Activated T-cell treated with anti-CD3 and anti-CD28 coated beads, Interleukin-2, amount 50 U/mL, for 4 hours (primary cell): ENCODE measurements at regions not wholly inside any gene's neighbourhood (a gene's known extent, or its start where the extent isn't known, plus 50 kb on each side); places are given as distances from the start of the nearest gene placed in this dataset.

ENCODE experiments used
- ATAC-seq, 2 donors: fragments of 200-7000 bp; cut with Tn5 transposase; one replicate each; pipeline ENCODE4 v1.10.0; 2021
- DNase-seq: peaks from one replicate; pipeline ENCODE4 v3.0.0-alpha.2; 2020
- H3K27me3 Mint-ChIP-seq: one replicate; pipeline ENCODE4 v1.8.0; 2021; ENCODE audit warnings: low read depth, mixed read lengths
- H3K36me3 Mint-ChIP-seq: one replicate; pipeline ENCODE4 v1.8.0; 2022; ENCODE audit warnings: mixed read lengths; ENCODE audit not compliant: insufficient read depth
- H3K4me1 Mint-ChIP-seq: one replicate; pipeline ENCODE4 v1.8.0; 2021; ENCODE audit warnings: low read depth, mixed read lengths
- H3K4me3 Mint-ChIP-seq: one replicate; pipeline ENCODE4 v1.8.0; 2021; ENCODE audit warnings: mild to moderate bottlenecking, moderate library complexity, mixed read lengths
- H3K9me3 Mint-ChIP-seq: one replicate; pipeline ENCODE4 v1.8.0; 2021; ENCODE audit warnings: mixed read lengths

DNA sequence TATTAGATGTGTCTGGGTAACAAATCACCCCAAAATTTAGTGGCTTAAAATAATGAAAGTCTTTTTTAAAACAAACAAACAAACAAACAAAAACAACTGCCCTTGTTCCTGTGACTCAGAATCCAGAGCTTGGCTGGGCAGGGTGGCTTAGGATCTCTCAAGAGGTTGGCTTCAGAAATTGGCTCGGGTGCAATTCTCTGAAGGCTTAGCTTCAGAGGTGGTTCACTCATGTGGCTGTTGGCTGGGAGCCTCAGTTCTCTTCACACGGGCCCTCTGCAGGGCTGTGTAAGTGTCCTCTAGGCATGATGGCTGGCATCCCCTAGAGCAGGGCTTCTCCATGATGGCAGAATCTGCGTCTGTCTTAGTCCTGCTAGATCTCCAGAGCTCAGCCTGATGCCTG lies 179.9 kb upstream of the BCOR start:
- DNase-seq (no peak), ATAC-seq (no peak)
- Mint-ChIP-seq H3K36me3 (no peaks in the 10 kb centered on the region), H3K27me3 (no peaks in the 10 kb centered on the region), H3K4me1 (peaks cover 30% of the 10 kb centered on the region), H3K4me3 (no peak overlapping the region), H3K9me3 (no peaks in the 10 kb centered on the region)

DNA sequence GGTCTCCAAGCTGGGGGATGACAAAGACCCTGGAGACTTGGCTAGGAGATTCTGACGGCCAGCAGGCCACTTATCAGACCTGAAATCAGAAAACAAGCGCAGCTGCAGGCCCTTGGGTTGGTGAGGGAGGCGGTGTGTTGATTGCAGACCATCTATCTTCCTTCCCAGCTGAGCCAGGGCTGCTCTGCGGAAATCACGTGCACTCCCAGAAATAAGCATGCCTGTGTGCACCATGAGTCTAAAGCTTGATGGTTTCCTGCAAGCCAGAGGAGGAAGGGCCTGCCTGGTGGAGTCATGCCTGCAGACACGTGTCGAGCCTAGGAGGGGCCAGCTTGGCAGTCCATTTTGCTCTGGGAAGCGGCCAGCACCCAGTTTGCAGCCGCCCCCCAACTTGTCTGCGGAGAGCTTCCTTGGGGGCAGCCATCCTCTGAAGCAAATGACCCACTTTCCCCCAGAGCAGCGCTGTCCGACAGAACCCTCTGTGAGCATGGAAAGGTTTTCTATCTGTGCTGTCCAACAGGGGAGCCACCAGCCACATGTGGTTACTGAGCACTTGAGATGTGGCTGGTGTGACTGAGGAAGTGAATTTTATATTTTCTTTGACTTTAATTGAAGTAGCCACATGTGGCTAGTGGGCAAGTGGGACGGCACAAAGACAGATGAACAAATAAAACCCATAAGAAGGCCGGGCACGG lies 175.7 kb upstream of the BCOR start:
- ATAC-seq = no peak
- H3K36me3 Mint-ChIP-seq = no peaks in the 10 kb centered on the region
- DNase-seq = no peak
- no peaks in the 10 kb centered on the region for H3K9me3 Mint-ChIP-seq
- H3K27me3 Mint-ChIP-seq = no peaks in the 10 kb centered on the region
- H3K4me1 Mint-ChIP-seq = peaks cover 2% of the 10 kb centered on the region
- H3K4me3 Mint-ChIP-seq = no peak overlapping the region

- no peaks in the 10 kb centered on the region for H3K9me3 Mint-ChIP-seq
- DNase-seq = no peak
- no peak for ATAC-seq
- peaks cover under 1% of the 10 kb centered on the region for H3K4me1 Mint-ChIP-seq
- no peaks in the 10 kb centered on the region for H3K27me3 Mint-ChIP-seq
- no peaks in the 10 kb centered on the region for H3K36me3 Mint-ChIP-seq
- H3K4me3 Mint-ChIP-seq = no peak overlapping the region
These were observed 175.0 kb upstream of the BCOR start for GRCh38 chrX:40272776-40273175.

GRCh38 chrX:40272141-40272540 lies 174.4 kb upstream of the BCOR start:
- ATAC-seq (no peak), DNase-seq (no peak)
- no peaks in the 10 kb centered on the region for H3K27me3 Mint-ChIP-seq
- no peaks in the 10 kb centered on the region for H3K36me3 Mint-ChIP-seq
- H3K4me3 Mint-ChIP-seq = no peak overlapping the region
- H3K9me3 Mint-ChIP-seq = no peaks in the 10 kb centered on the region
- H3K4me1 Mint-ChIP-seq = peaks cover 6% of the 10 kb centered on the region

DNA sequence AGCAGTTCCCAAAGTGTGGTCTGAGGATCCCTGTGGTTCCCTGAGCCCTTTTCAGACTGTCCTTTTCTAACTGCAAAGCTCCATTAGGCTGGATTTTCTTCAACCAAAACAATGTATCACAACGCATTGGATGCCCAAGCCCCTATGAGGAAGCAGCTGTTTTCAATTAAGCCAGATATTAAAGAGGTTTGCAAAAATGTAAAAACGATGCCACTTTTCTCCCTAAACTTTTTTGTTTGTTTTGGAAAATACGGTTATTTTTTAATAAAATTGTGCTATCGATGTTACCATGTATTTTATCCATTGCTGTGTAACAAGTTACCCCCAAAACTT lies 170.4 kb upstream of the BCOR start:
- no peak for DNase-seq
- Mint-ChIP-seq H3K9me3 (no peaks in the 10 kb centered on the region), H3K36me3 (no peaks in the 10 kb centered on the region), H3K4me3 (no peak overlapping the region), H3K4me1 (peaks cover 9% of the 10 kb centered on the region), H3K27me3 (no peaks in the 10 kb centered on the region)
- ATAC-seq = no peak

DNA sequence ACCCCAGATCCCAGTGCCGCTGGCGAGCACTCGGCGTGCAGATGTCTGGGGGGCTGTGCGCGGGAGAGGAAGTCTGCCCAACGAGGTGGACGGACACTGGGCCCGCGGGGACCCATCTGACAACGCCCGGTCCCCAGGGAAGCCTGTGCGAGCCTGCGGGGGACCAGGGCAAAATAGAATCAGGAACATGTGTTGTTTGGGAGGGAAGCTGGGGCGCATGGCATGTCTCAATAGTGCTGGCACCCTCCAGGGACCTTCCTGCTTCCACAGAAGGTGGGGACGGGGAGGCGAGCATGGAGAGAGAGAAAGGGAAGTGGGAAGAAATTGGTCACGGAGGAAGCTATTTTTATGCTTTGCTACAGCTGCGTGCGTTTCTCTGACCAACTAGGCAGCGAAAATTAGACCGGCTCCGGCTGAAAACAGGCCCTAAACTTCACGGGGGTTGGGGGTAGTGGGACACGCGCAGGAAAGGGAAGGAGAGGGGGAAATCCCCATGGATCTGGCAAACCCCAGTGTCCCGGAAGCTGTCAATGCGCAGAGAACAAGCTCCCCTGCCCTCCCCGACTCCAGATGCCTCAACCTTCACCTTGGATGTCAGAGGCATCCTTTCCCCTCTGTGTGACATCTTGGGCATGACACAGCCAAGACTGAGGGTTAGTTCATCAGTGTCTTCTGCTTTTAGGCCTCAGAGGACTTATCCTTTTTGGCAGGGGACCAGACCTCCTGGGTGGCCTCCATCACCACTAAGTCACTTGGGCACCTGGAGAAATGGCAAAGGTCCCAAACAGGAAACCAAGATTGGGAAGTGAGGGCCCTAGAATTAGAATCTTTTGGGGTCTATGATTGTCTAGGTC lies 169.8 kb upstream of the BCOR start:
- H3K4me1 Mint-ChIP-seq = peaks cover 9% of the 10 kb centered on the region
- no peaks in the 10 kb centered on the region for H3K27me3 Mint-ChIP-seq
- peak overlapping the region; percentile 79 for H3K4me3 Mint-ChIP-seq
- DNase-seq (no peak), ATAC-seq (peak in 1 of 2 donors; percentile 19)
- no peaks in the 10 kb centered on the region for H3K36me3 Mint-ChIP-seq
- H3K9me3 Mint-ChIP-seq = no peaks in the 10 kb centered on the region

DNA sequence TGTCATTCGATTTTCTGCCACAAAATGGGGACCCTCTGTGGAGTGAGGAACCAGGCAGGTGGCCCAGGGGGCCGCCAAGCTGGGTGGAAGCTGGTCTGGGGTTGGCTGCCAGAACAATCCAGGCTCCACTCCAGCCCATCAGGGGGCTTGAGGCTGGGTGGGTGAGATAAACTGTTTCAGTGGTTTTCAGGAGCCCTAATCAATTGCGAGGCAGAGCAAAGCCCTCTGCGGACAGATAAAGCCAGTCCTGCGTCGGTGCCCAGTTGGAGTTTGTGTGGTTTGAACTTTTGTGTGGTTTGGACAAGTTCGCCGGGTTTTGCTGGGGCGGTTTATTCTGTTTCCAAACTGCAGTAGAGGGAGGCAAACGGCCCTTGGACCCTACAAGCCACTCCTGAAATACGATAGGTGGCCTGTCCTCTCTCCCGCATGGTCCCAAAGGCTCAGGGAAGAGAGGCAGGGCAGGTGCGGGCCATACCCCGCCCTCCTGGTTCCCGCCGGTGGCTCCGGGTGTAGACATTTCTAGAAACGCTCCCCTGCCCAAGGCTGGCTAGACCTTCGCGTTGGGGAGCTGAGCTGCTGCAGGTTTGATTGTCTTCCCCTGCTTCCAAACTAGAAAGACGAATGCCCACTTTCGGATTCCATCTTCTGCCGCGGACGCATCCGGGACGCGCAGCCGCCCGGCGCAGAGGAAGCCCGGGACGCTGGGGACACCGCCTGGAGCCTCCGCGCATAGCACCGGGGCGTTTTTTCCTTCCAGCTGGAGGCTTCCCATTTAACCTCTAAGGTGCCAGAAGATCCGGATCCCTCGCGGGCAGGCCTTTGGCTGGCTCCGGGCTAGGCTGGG lies 169.0 kb upstream of the BCOR start:
- H3K4me3 Mint-ChIP-seq = peak overlapping the region; percentile 79
- H3K27me3 Mint-ChIP-seq = no peaks in the 10 kb centered on the region
- peak; percentile 48 for DNase-seq
- no peaks in the 10 kb centered on the region for H3K36me3 Mint-ChIP-seq
- H3K4me1 Mint-ChIP-seq = peaks cover 9% of the 10 kb centered on the region
- no peaks in the 10 kb centered on the region for H3K9me3 Mint-ChIP-seq
- ATAC-seq = peak; percentile 83 to 88

- no peaks in the 10 kb centered on the region for H3K36me3 Mint-ChIP-seq
- ATAC-seq (no peak), DNase-seq (no peak)
- no peaks in the 10 kb centered on the region for H3K27me3 Mint-ChIP-seq
- no peaks in the 10 kb centered on the region for H3K9me3 Mint-ChIP-seq
- H3K4me3 Mint-ChIP-seq = peak overlapping the region; percentile 79
- peaks cover 9% of the 10 kb centered on the region for H3K4me1 Mint-ChIP-seq
These were observed 168.2 kb upstream of the BCOR start for GRCh38 chrX:40265936-40266335.

GRCh38 chrX:40263014-40263560 lies 165.3 kb upstream of the BCOR start:
- no peaks in the 10 kb centered on the region for H3K9me3 Mint-ChIP-seq
- ATAC-seq (no peak), DNase-seq (no peak)
- H3K27me3 Mint-ChIP-seq = no peaks in the 10 kb centered on the region
- peaks cover 9% of the 10 kb centered on the region for H3K4me1 Mint-ChIP-seq
- no peak overlapping the region for H3K4me3 Mint-ChIP-seq
- no peaks in the 10 kb centered on the region for H3K36me3 Mint-ChIP-seq

DNA sequence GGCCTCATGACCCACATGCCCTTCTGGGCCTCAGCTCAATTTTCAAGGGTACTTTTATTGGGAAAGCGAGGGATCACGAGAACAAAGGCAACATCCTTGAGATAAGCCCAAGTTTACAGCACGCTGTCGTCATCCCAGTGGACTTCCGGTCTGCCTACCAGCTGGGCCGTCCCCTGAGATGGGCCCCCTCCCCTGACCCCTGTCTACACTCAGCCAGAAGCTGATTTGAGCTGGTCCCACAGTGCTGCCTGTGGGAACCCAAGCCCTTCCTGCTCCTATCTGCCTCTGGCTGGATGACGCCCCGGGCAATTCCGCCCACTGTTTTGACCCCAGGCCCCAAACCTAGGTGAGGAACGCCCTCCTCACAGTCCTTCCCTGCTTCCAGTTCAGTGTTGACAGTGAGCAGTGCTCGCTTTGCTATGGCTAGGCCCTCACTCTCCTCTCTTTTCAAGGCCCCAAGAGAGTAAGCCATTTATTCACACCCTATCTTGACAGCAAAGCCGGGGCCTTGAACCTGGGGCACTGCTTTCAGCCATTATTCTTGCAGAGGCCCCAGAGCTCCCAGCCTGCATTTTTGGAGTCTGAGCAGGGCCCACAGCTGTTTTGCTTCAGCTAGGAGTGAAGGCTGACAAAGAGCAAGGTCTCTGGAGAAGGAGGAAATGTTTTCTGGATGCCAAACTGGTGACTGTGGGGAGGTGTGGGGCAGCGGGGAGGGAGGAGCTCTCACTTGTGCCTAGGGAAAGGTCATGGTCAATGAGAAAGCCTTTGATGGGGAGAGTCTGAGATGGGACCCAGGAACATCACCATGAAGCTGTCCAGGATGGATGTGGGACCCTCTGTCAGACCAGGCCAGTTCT lies 164.6 kb upstream of the BCOR start:
- Mint-ChIP-seq H3K4me1 (peaks cover 5% of the 10 kb centered on the region), H3K9me3 (no peaks in the 10 kb centered on the region)

GRCh38 chrX:40261833-40262156 lies 164.0 kb upstream of the BCOR start:
- no peaks in the 10 kb centered on the region for H3K36me3 Mint-ChIP-seq
- no peak overlapping the region for H3K4me3 Mint-ChIP-seq
- H3K9me3 Mint-ChIP-seq = no peaks in the 10 kb centered on the region
- ATAC-seq (no peak), DNase-seq (no peak)
- no peaks in the 10 kb centered on the region for H3K27me3 Mint-ChIP-seq
- peaks cover 3% of the 10 kb centered on the region for H3K4me1 Mint-ChIP-seq

More for the DNA sequence above, 164.6 kb upstream of the BCOR start:
- DNase-seq (no peak), ATAC-seq (no peak)
- H3K4me3 Mint-ChIP-seq = no peak overlapping the region
- H3K36me3 Mint-ChIP-seq = no peaks in the 10 kb centered on the region
- no peaks in the 10 kb centered on the region for H3K27me3 Mint-ChIP-seq

- Mint-ChIP-seq H3K27me3 (no peaks in the 10 kb centered on the region), H3K4me1 (no peaks in the 10 kb centered on the region), H3K36me3 (no peaks in the 10 kb centered on the region), H3K4me3 (no peak overlapping the region), H3K9me3 (no peaks in the 10 kb centered on the region)
- DNase-seq (no peak), ATAC-seq (no peak)
These were observed 162.5 kb upstream of the BCOR start for GRCh38 chrX:40260146-40260747.

DNA sequence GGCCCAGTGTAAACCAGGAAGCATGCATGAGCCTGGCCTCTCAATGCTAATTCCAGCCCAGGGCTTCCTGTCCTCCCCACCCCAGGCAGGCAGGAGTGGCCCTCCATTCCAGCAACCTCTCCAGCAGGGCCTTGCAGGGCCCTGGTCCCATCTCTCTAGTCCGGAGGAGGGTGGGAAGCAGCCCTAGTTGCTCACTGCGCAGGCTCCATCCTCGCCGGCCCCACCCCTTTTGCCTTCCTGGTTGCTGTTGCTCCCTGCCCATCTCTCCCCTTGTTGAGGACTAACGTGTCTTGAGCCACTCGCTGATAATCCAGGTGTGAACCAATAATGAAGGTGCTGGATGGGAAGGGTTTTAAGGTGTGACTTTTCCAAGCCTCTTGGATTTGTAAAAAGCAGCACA lies 161.2 kb upstream of the BCOR start:
- no peaks in the 10 kb centered on the region for H3K27me3 Mint-ChIP-seq
- no peak overlapping the region for H3K4me3 Mint-ChIP-seq
- no peaks in the 10 kb centered on the region for H3K36me3 Mint-ChIP-seq
- no peaks in the 10 kb centered on the region for H3K4me1 Mint-ChIP-seq
- no peaks in the 10 kb centered on the region for H3K9me3 Mint-ChIP-seq
- no peak for DNase-seq
- ATAC-seq = no peak
